ENCODE measurements at regions not wholly inside any gene's neighbourhood (a gene's known extent, or its start where the extent isn't known, plus 50 kb on each side); places are given as distances from the start of the nearest gene placed in this dataset.

- no peak for DNase-seq (ENCODE audit: low read depth, low spot score)
Observed at GRCh38 chr9:86695910-86696424, 251.3 kb downstream of the GAS1 start.

DNA sequence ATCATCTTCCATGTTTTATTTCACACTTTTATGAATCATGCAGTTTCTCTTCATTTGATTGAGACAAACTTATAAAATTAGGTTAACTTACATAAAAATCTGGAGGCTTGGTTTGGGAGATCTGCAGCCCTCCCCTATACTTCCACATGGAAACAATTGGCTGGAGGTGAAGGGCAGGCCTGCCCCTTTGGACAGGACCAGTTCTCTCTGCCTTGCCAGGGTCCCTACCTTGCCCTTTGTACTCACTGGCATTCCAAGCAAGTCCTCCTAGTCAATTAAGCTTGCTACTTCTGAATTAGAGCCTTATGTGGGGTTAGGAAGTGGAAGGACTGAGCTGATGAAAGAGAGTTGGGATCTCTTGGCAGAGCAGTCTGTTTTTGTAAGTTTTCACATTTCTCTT, 257.3 kb downstream of the GAS1 start:
- no peak for DNase-seq (ENCODE audit: low read depth, low spot score)

DNA sequence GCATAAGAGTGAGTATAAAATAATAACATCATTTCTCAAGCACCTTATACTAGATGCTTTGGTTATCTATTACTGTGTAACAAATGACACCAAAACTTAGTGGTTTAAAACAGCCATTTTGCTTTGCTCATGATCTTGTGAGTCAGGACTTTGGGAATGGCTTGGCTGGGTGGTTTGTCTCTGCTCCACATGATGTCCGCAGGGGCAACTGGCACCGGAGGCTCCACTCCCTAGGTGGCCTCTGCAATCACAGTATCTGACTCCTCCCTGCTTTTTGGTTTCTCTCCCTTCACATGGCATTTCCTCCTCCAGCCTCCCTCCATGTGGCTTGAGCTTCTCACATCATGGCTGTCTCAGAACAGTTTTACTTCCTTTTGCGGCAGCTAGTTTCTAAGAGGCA, 259.5 kb downstream of the GAS1 start:
- no peak for DNase-seq (ENCODE audit: low read depth, low spot score)

GRCh38 chr9:86685556-86685955, 261.8 kb downstream of the GAS1 start:
- DNase-seq (ENCODE audit: low read depth, low spot score), result no peak

GRCh38 chr9:86684148-86684547, 263.2 kb downstream of the GAS1 start:
- DNase-seq (ENCODE audit: low read depth, low spot score), result no peak

DNA sequence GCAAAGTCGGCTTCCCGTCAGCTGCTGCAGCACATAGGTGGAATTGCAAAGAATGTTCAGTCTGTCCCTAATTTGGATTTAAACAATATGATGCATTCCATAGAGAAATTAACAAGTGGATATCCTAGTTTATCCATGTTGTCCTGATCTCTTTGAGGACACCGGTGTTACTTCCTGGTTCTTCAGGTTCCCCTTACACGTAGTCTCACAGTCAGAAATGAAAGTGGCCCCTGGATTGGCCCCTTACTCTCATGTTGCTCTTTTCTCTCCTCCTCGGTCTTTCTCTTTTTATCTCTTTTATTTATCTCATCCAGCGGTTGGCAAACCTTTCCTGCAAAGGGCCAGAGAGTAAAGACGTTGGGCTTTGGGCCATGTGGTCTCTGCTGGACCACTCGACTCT, 265.1 kb downstream of the GAS1 start:
- DNase-seq (ENCODE audit: low read depth, low spot score), result no peak

GRCh38 chr9:86679909-86680308, 267.4 kb downstream of the GAS1 start:
- DNase-seq (ENCODE audit: low read depth, low spot score), result no peak

GRCh38 chr9:86676396-86676795, 270.9 kb downstream of the GAS1 start:
- no peak for DNase-seq (ENCODE audit: low read depth, low spot score)

GRCh38 chr9:86675805-86676204, 271.5 kb downstream of the GAS1 start:
- DNase-seq (ENCODE audit: low read depth, low spot score), result no peak

- no peak for DNase-seq (ENCODE audit: low read depth, low spot score)
Observed at GRCh38 chr9:86674487-86674886, 272.8 kb downstream of the GAS1 start.

DNA sequence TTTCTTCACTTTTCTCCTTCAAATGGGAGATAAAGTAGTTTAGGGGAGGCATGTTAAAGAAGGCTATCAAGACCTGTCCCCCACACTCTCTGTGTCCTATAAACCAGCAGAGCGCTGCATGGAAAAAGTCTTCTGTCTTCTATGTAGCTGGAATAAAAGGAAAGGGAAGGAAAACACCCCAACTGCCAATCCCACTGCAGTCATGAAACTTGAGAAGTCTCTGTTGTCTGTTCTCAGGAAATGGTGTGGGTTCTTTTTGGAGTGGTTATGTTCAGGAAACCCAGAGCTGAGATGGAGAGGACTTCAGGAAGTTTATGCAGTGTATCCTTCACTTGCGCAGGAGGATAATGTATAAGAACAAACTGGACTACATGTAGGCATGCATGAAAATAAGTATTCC, 274.3 kb downstream of the GAS1 start:
- DNase-seq (ENCODE audit: low read depth, low spot score), result no peak

- no peak for DNase-seq (ENCODE audit: low read depth, low spot score)
Observed at GRCh38 chr9:86672301-86672700, 275.0 kb downstream of the GAS1 start.

GRCh38 chr9:86671018-86671417, 276.3 kb downstream of the GAS1 start:
- DNase-seq (ENCODE audit: low read depth, low spot score), result no peak

- no peak for DNase-seq (ENCODE audit: low read depth, low spot score)
Observed at GRCh38 chr9:86670536-86670935, 276.8 kb downstream of the GAS1 start.

DNA sequence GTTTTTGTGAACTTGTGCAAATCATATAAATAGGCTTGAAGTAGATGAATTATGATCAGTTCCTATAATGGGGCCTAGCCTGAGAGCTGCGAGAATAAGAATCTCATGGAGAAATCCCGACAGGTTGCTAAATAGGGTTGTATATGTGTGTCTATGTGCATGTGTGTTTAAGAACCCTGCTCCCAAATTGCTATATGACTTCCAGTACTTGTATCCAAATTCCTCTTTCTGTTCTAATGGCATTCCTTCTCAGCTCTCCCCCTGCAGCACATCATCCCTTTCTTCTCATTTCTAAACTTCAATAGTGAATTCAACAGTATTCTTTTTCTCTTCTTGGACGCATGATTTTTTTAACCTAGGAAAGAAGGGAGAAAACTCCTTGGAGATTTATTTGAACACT, 277.2 kb downstream of the GAS1 start:
- DNase-seq (ENCODE audit: low read depth, low spot score), result no peak

- no peak for DNase-seq (ENCODE audit: low read depth, low spot score)
Observed at GRCh38 chr9:86669422-86669821, 277.9 kb downstream of the GAS1 start.

DNA sequence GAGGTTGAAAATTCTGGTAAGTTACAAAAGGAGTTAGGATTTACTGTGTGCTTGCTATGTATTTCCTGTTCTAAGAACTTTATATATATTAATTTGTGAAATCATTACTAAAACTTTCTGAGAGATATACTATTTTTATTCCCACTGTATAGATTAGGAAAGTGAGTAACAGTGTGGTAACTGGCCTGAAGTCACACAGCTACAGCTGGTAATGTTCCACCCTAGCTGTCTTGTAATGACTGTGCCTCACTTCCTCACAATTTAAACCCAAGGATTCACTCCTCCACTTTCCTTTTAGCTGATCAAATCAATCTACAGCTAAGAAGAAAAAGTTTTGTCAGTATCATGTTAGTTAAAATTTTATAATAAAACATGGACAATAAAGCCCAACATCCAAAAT, 278.8 kb downstream of the GAS1 start:
- DNase-seq (ENCODE audit: low read depth, low spot score), result no peak

DNA sequence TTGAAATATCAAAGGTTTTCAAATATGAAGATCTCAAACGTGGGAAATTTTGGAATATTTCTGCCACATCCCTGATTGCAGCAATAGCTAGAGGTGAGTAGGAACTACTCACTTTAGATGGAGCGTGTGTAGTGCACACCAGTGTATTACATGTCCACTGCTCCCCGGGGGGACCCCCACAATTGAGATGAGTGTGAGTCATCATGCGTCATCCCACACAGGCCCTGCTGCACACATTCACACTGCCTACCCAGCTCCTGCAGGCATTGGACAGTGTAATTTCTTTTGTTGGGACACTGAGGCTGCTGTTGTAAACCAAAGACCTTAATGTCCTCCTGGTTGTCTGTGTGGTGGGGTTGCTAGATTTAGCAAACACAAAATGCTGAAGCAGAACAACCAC, 280.0 kb downstream of the GAS1 start:
- DNase-seq (ENCODE audit: low read depth, low spot score), result peak; percentile 62

- DNase-seq (ENCODE audit: low read depth, low spot score), result no peak
Observed at GRCh38 chr9:86665416-86665815, 281.9 kb downstream of the GAS1 start.

DNA sequence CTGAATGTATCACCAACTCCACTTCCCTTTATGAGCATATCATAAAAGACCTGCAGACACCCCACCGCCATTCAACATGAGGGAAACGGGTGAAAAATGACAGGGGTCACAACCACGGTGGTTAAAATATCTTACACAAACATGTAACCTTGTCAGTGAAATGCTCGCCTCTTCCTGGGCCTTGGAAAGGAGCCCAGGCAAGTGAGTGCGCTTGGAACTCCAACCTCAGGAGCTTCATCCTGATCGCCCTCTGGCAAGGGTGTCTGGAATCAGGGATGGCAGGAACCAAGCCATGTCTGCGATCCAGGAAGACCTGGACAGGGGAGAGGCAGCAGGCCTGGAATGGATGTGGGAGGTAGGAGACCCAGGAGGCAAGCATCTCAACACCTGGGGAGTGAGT, 282.7 kb downstream of the GAS1 start:
- DNase-seq (ENCODE audit: low read depth, low spot score), result no peak

- no peak for DNase-seq (ENCODE audit: low read depth, low spot score)
Observed at GRCh38 chr9:86663905-86664304, 283.4 kb downstream of the GAS1 start.

DNA sequence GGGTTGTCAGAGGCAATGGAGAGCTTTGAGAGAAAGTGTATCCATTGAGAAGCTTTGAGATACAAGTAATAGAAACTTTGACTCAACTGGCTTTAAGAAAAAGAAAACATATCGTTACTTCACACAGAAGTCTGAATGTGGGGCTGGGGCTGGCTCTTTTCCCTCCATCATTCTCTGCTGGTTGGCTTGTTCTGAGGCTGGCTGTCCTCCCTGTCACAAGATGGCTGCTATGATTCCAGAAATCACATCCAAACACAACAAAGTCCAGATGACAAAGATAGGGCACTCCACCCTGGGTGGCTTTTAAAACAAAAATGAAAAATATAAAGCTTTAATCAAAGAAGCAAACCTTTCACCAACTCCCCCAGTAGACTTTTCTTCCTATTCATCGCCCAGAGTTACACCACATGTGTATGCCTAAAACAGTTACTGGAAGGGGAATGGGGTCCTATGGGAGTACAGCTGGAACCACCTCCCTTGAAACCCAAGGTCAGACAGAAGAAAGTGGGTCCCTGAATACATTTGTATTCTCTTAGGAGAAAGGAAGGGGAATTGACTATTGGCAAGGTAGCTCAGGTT, 284.3 kb downstream of the GAS1 start:
- no peak for DNase-seq (ENCODE audit: low read depth, low spot score)

DNA sequence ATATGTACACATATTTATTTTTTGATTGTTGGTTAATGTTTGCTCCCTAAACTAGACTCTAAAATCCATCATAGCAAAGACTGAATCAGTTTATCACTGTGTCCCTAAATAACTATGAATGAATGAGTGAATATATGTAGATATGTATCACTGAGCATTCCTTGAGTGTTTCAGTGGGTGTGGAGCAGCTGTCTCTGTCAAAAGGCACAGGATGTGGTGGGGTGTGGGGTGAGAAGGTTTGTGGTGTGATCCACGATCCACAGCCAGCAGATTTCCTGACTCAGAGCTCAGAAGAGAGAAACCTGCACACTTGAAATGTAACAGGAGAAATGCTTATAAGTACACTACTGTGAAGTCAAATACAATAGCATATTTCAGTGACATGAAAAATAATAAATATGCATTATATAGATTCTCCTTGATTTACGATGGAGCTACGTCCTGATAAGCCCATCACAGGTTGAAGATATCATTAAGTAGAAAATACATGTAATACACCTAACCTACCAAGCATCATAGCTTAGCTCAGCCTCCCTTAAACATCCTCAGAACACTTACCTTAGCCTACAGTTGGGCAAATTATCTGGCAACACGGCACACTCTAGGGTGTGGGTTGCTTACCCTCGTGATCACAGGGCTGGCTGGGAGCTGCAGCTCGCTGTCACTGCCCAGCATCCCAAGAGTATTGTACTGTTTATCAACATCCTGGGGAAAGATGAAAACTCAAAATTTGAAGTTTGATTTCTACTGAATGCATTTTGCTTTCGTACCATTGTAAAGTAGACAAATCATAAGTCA, 287.0 kb downstream of the GAS1 start:
- DNase-seq (ENCODE audit: low read depth, low spot score), result peak; percentile 66

Data from astrocyte of the hippocampus (primary cell).